Retinal pigment epithelial cell (primary cell): ENCODE measurements at regions not wholly inside any gene's neighbourhood (a gene's known extent, or its start where the extent isn't known, plus 50 kb on each side); places are given as distances from the start of the nearest gene placed in this dataset.
A peak's percentile ranks its signal among the peaks of the same experiment; 100 is the strongest.

Experiments
- DNase-seq: peaks from one replicate; pipeline ENCODE4 v3.0.0-alpha.2; 2010; ENCODE audit warnings: low read depth
- H3K4me3 ChIP-seq: 2 replicates; pipeline ENCODE4 v1.5.1; 2011; ENCODE audit warnings: mild to moderate bottlenecking, low read length, control low read depth, moderate library complexity
- TF ChIP-seq, protein P1 (sequence below): conservative IDR thresholded peaks from 2 replicates; pipeline ENCODE4 v1.5.1; 2011; ENCODE audit warnings: low read depth, low read length, control low read depth, inconsistent platforms

GRCh38 chr11:70543611-70544010 lies 145.3 kb downstream of the CTTN start:
- DNase-seq = no peak
- TF ChIP-seq, protein P1, sequence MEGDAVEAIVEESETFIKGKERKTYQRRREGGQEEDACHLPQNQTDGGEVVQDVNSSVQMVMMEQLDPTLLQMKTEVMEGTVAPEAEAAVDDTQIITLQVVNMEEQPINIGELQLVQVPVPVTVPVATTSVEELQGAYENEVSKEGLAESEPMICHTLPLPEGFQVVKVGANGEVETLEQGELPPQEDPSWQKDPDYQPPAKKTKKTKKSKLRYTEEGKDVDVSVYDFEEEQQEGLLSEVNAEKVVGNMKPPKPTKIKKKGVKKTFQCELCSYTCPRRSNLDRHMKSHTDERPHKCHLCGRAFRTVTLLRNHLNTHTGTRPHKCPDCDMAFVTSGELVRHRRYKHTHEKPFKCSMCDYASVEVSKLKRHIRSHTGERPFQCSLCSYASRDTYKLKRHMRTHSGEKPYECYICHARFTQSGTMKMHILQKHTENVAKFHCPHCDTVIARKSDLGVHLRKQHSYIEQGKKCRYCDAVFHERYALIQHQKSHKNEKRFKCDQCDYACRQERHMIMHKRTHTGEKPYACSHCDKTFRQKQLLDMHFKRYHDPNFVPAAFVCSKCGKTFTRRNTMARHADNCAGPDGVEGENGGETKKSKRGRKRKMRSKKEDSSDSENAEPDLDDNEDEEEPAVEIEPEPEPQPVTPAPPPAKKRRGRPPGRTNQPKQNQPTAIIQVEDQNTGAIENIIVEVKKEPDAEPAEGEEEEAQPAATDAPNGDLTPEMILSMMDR = no peak
- H3K4me3 ChIP-seq = no peak overlapping the region

DNA sequence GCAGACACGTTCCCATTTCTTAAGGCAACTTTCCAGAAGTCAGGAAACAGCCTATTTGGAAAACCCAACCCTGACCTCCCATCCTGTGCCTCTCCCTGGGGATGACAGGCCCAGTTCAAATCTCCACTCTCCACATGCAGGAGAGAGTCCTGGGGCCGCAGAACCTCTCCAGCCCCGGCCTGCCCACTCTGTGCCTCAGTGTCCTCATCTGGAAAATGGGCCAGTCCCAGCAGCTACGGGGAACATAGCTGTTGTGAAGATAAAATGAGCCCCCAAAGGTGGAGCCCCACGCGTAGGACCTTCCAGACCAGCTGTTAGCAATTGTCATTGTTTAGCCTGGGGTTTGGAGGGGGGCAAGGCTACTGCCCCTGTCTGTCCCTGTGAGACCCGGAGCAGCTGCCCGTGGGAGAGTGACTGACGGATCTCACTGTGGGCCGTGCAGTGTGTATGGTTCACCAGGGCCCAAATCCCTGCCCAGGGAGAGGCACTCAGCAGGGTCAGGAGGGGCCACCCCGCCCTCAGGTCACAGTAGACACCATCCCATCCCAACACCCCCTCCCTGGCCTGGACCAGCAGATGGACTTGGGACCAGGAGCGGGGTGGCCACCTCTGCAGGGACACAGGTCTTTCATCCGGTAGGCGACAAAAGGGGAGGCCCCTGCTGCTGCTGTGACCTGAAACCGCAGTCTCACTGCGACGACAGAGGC lies 145.9 kb downstream of the CTTN start:
- no peak overlapping the region for H3K4me3 ChIP-seq
- TF ChIP-seq, protein P1 = no peak
- DNase-seq = no peak

DNA sequence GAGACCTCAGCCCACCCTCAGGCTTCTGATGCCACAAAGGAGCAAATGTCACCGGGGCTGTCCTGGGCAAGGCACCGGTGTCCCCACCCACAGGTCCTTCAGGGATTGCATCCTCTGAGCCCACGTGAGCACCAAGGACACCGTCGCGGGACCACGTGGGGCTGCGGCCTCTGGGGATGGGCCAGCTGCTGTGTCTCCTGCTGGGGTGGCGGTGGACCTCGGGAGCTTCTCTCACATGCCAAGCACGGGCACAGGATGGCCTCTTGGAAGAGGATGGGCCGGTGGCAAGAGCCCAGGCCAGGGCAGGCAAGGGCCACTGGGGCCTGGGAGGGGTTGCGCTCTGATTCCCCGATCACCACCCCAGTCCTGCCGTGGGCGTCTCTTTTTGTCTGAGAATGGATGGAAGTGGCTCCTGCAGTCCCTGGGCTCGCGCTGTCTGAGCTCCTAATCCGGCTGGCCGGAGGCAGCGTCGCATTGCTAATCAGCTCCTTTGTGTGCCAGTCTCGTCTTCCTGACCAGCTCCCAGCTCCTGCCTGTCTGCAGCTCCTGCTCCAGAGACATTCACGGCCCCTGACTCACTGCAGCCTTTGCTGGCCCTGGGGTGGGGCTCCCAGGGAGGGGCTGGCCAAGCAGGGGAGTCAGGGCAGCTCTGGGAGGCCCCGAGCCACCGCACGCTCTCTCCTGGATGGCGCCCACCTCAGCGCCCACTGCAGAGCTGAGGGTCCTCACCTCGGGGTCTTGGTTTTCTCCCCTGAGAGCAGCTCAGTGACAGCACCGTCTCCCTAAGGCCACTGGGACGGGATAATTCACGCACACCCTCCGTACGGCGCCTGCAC lies 146.7 kb downstream of the CTTN start:
- no peak overlapping the region for H3K4me3 ChIP-seq
- DNase-seq = peak; percentile 97
- TF ChIP-seq, protein P1 = no peak

- TF ChIP-seq, protein P1 = no peak
Measured at GRCh38 chr11:70545610-70545912, 147.2 kb downstream of the CTTN start.

GRCh38 chr11:70546191-70546940 lies 148.0 kb downstream of the CTTN start:
- H3K4me3 ChIP-seq = no peak overlapping the region
- TF ChIP-seq, protein P1 = no peak
- DNase-seq = no peak

More at GRCh38 chr11:70545610-70545912, 147.2 kb downstream of the CTTN start:
- DNase-seq = no peak
- no peak overlapping the region for H3K4me3 ChIP-seq

DNA sequence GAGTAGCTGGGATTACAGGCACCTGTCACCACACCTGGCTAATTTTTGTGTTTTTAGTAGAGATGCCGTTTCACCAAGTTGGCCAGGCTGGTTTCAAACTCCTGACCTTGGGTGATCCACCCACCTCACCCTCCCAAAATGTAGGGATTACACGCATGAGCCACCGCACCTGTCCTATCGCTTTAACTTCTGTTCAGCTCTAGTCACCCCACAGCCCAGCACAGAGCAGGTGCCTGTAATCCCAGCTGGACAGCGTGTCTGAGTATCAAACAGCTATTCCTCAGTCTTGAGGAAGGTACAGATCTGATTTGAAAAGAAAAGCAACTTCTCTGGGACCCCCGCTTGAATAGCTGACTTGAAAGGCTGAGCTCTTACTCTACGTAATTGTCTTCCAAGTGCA lies 149.1 kb downstream of the CTTN start:
- H3K4me3 ChIP-seq = no peak overlapping the region
- TF ChIP-seq, protein P1 = no peak
- DNase-seq = no peak
